K562 (cell line): ENCODE measurements at regions not wholly inside any gene's neighbourhood (a gene's known extent, or its start where the extent isn't known, plus 50 kb on each side); places are given as distances from the start of the nearest gene placed in this dataset.
A peak's percentile ranks its signal among the peaks of the same experiment; 100 is the strongest.

Experiments used
- ATAC-seq: fragments of 200-7000 bp; cut with Tn5 transposase; 3 replicates; pipeline ENCODE4 v1.9.1; 2020; ENCODE audit warnings: moderate library complexity
- BruUV-seq: library from RNA; stranded (reverse); fragments of 400-500 nt; replicated peaks from 2 replicates; lab custom pipeline; 2021; lab: Mats Ljungman, UMichigan
- CTCF ChIA-PET: fragments of 300-600 bp; formaldehyde crosslinking; extraction: SDS; loops from one replicate; lab custom pipeline; 2021; ENCODE audit warnings: low intra/inter-chr PET ratio; lab: Yijun Ruan, JAX
- POLR2A ChIA-PET: fragments of 300-600, 350-650 bp; sonication (Branson Sonifier 250); formaldehyde crosslinking; extraction: SDS; loops from one replicate; lab custom pipeline; 2021; ENCODE audit warnings: antibody characterized with exemption, inconsistent platforms; lab: Yijun Ruan, JAX
- DNase-seq, 4 experiments: peaks; one replicate each; pipeline versions ENCODE4 v3.0.0 to v3.0.0-alpha.2; 2011 to 2018; ENCODE audit warnings: low spot score in 3 of 4, mixed read lengths in 3 of 4; ENCODE audit errors: extremely low read depth in 1 of 4
- FAIRE-seq: peaks from 2 replicates; lab custom pipeline; 2011; peaks lifted over from hg19 to GRCh38; lab: Jason Lieb, UNC
- H2AFZ ChIP-seq: 2 replicates; pipeline ENCODE4 v1.6.0; 2011; ENCODE audit warnings: low read depth, low read length, control low read depth, inconsistent platforms
- H3K27ac ChIP-seq: fragments of 200-600 bp; 3 replicates; pipeline ENCODE4 v1.8.0; 2011; ENCODE audit warnings: low read depth, mild to moderate bottlenecking, control low read depth, inconsistent platforms, low read length, moderate library complexity, mixed read lengths; ENCODE audit errors: extremely low read depth
- H3K27me3 ChIP-seq, 2 experiments: fragments of 300-600 bp in 1 of 2; 2 replicates in 1 of 2; 3 replicates in 1 of 2; pipeline versions ENCODE4 v1.6.0 to v1.8.0; 2011; ENCODE audit warnings: inconsistent platforms in 2 of 2, low read length in 2 of 2, mild to moderate bottlenecking in 1 of 2, mixed read lengths in 1 of 2, moderate library complexity in 1 of 2; ENCODE audit not compliant: control insufficient read depth in 2 of 2, insufficient read depth in 2 of 2
- H3K36me3 ChIP-seq: fragments of 300-600 bp; 3 replicates; pipeline ENCODE4 v1.8.0; 2011; ENCODE audit warnings: mild to moderate bottlenecking, low read length, inconsistent platforms; ENCODE audit not compliant: control insufficient read depth, insufficient read depth
- H3K4me1 ChIP-seq, 2 experiments: fragments of 200-600 bp in 1 of 2; replicated peaks in 1 of 2; 2 replicates in 1 of 2; 3 replicates in 1 of 2; pipeline versions ENCODE4 v1.5.1 to v1.8.0; 2011; ENCODE audit warnings: inconsistent platforms in 2 of 2, low read length in 2 of 2, mild to moderate bottlenecking in 1 of 2, mixed read lengths in 1 of 2, moderate library complexity in 1 of 2; ENCODE audit not compliant: control insufficient read depth in 2 of 2, insufficient read depth in 2 of 2
- H3K4me2 ChIP-seq: 2 replicates; pipeline ENCODE4 v1.6.1; 2011; ENCODE audit warnings: low read length, control low read depth, inconsistent platforms, mixed read lengths; ENCODE audit not compliant: insufficient read depth
- H3K4me3 ChIP-seq: fragments of 200-600 bp; sonication (generic), shearing (Covaris generic); 2 replicates; pipeline ENCODE4 v1.5.1; 2016; ENCODE audit warnings: control low read depth, inconsistent platforms
- H3K79me2 ChIP-seq: fragments of 200-600 bp; 3 replicates; pipeline ENCODE4 v1.8.0; 2011; ENCODE audit warnings: low read length, inconsistent platforms; ENCODE audit not compliant: control insufficient read depth, insufficient read depth
- H3K9ac ChIP-seq, 2 experiments: 2 replicates each; pipeline versions ENCODE4 v1.6.0 to v1.6.1; 2011; ENCODE audit warnings: low read depth in 2 of 2, low read length in 2 of 2, control low read depth in 1 of 2, inconsistent platforms in 1 of 2, mild to moderate bottlenecking in 1 of 2, mixed read lengths in 1 of 2; ENCODE audit not compliant: insufficient read depth in 1 of 2
- H3K9me1 ChIP-seq: one replicate; pipeline ENCODE4 v1.6.0; 2011; ENCODE audit warnings: inconsistent platforms, mild to moderate bottlenecking, low read length, moderate library complexity; ENCODE audit not compliant: control insufficient read depth, insufficient read depth
- H3K9me3 ChIP-seq: replicated peaks from 2 replicates; pipeline ENCODE4 v1.5.1; 2011; ENCODE audit warnings: low read depth, low read length, inconsistent platforms; ENCODE audit not compliant: control insufficient read depth, insufficient read depth
- H4K20me1 ChIP-seq: replicated peaks from 2 replicates; pipeline ENCODE4 v1.6.1; 2011; ENCODE audit warnings: low read length, inconsistent platforms, mixed read lengths; ENCODE audit not compliant: control insufficient read depth, insufficient read depth
- CAMTA2 ChIP-seq: fragments of 250-450 bp; sonication (Bioruptor Pico); conservative IDR thresholded peaks from 2 replicates; pipeline ENCODE4 v1.5.1; 2022
- GABPB2 ChIP-seq: fragments of 250-450 bp; sonication (Bioruptor Pico); conservative IDR thresholded peaks from 2 replicates; pipeline ENCODE4 v1.5.1; 2021; ENCODE audit warnings: mild to moderate bottlenecking
- KAT7 ChIP-seq: sonication (generic); formaldehyde crosslinking; IDR thresholded peaks from 2 replicates; pipeline ENCODE4 v1.8.0; 2022; ENCODE audit warnings: missing genetic modification reagents, mild to moderate bottlenecking, borderline replicate concordance
- KLF16 ChIP-seq: IDR thresholded peaks from 2 replicates; pipeline ENCODE4 v1.6.1; 2016; ENCODE audit warnings: antibody characterized with exemption
- NFATC3 ChIP-seq: fragments of 450-650 bp; IDR thresholded peaks from 2 replicates; pipeline ENCODE4 v1.6.1; 2017; ENCODE audit warnings: mild to moderate bottlenecking
- NFIC ChIP-seq: fragments of 450-650 bp; IDR thresholded peaks from 2 replicates; pipeline ENCODE4 v1.6.1; 2017; ENCODE audit warnings: mild to moderate bottlenecking, inconsistent platforms
- NFRKB ChIP-seq: fragments of 450-650 bp; IDR thresholded peaks from 2 replicates; pipeline ENCODE4 v1.6.1; 2016; ENCODE audit warnings: low read depth
- OTX1 ChIP-seq: fragments of 450-650 bp; formaldehyde crosslinking; IDR thresholded peaks from 2 replicates; pipeline ENCODE4 v1.4.0; 2022; ENCODE audit warnings: mild to moderate bottlenecking
- POLR2H ChIP-seq: IDR thresholded peaks from 2 replicates; pipeline ENCODE4 v1.6.1; 2016; ENCODE audit warnings: missing genetic modification characterization, low read depth, mild to moderate bottlenecking, control low read depth, missing compliant biosample characterization, moderate library complexity
- SOX6 ChIP-seq: fragments of 450-650 bp; IDR thresholded peaks from 2 replicates; pipeline ENCODE4 v1.6.1; 2014; ENCODE audit warnings: mild to moderate bottlenecking
- TFAP4 ChIP-seq: sonication (generic); formaldehyde crosslinking; IDR thresholded peaks from 2 replicates; pipeline ENCODE4 v1.8.0; 2022; ENCODE audit warnings: missing genetic modification reagents, mild to moderate bottlenecking, moderate library complexity, borderline replicate concordance
- THAP12 ChIP-seq: fragments of 250-450 bp; sonication (Bioruptor Pico); IDR thresholded peaks from 2 replicates; pipeline ENCODE4 v1.9.0; 2021; ENCODE audit warnings: mild to moderate bottlenecking, inconsistent platforms
- XRCC5 ChIP-seq: fragments of 200-400 bp; formaldehyde crosslinking; IDR thresholded peaks from 2 replicates; pipeline ENCODE4 v1.6.1; 2017; ENCODE audit warnings: low read depth, mild to moderate bottlenecking, low read length
- ZNF507 ChIP-seq: conservative IDR thresholded peaks from 2 replicates; pipeline ENCODE4 v1.6.1; 2017; ENCODE audit warnings: missing genetic modification characterization, missing compliant biosample characterization
- ZNF586 ChIP-seq: fragments of 450-650 bp; formaldehyde crosslinking; conservative IDR thresholded peaks from 2 replicates; pipeline ENCODE4 v1.4.0; 2020; ENCODE audit warnings: mild to moderate bottlenecking, moderate library complexity
- ZNF780A ChIP-seq: fragments of 250-450 bp; sonication (Bioruptor Pico); IDR thresholded peaks from 2 replicates; pipeline ENCODE4 v1.5.0; 2021; ENCODE audit warnings: mild to moderate bottlenecking
- WGBS: fragments of 100-300 bp; shearing (Covaris generic); methylation state at CpG from one replicate; pipeline ENCODE4 v1.1.6; 2016; ENCODE audit warnings: low coverage, mixed read lengths; ENCODE audit not compliant: insufficient coverage; ENCODE audit errors: missing lambda C conversion rate; 5-methylcytosine and 5-hydroxymethylcytosine counted together
- in situ Hi-C: fragments of 300-500 bp; cut with MboI; formaldehyde crosslinking; loops from 4 replicates; pipeline ENCODE4 v1.15.0; 2018; ENCODE audit warnings: inconsistent platforms, mixed read lengths
- intact Hi-C: fragments of 100-400 bp; cut with micrococcal nuclease; formaldehyde crosslinking; loops from 2 replicates; pipeline ENCODE4 v1.14.2; 2022
- TF ChIP-seq, protein P1 (sequence below), 2 experiments: fragments of 450-650 bp in 1 of 2; sonication (generic) in 1 of 2; formaldehyde crosslinking; conservative IDR thresholded peaks; 2 replicates each; pipeline versions ENCODE4 v1.4.0 to v1.8.1; 2020 to 2022; ENCODE audit warnings: mild to moderate bottlenecking in 1 of 2, missing genetic modification reagents in 1 of 2

DNA sequence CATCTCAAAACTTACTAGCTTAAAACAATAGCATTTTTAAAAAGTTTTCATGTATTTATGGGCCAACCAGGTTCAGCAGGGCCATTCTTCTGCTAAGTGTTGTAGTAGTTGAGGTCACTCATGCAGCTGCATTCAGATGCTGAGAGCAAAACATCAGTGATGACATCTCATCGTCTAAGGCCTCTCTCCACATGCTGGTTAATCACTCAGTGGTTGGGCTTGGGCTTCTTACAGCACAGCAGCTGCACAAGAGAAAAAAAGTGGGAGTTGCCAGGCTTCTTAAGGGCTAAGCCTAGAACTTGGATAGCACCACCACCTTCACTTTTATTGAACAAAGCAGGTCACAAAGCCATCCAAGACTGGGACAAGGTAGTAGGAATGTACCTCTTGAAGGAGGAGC, 190.3 kb downstream of the IRS1 start:
- Histone ChIP-seq H3K27me3 (no peaks in the 10 kb centered on the region), H3K4me3 (no peak overlapping the region), H3K4me2 (no peak overlapping the region), H3K27ac (no peak overlapping the region), H4K20me1 (no peaks in the 10 kb centered on the region), H3K9ac (no peak overlapping the region), H3K79me2 (no peaks in the 10 kb centered on the region), H2AFZ (no peak overlapping the region), H3K9me1 (no peaks in the 10 kb centered on the region), H3K4me1 (no peaks in the 10 kb centered on the region), H3K9me3 (no peaks in the 10 kb centered on the region), H3K36me3 (no peaks in the 10 kb centered on the region)
- intact Hi-C loops (no loop called here), in situ Hi-C loops (no loop called here)
- ChIA-PET CTCF (no interaction called here), POLR2A (no interaction called here)
- DNase-seq (peak in 1 of 4 experiments; percentile 36), ATAC-seq (peak; percentile 66), FAIRE-seq (peak; percentile 6)
- BruUV-seq: no TSS peak
- WGBS: 0% methylated on average over 1 of the region's 1 CpG
- TF ChIP-seq KAT7 (CRISPR knock-in tag): no peak
- no peak for TF ChIP-seq NFRKB
- no peak for TF ChIP-seq ZNF780A
- TF ChIP-seq SOX6: no peak
- TF ChIP-seq THAP12 (CRISPR knock-in tag): no peak
- no peak for TF ChIP-seq TFAP4 (CRISPR knock-in tag)
- no peak for TF ChIP-seq KLF16
- TF ChIP-seq XRCC5: no peak
- TF ChIP-seq NFIC: no peak
- no peak for TF ChIP-seq OTX1 (CRISPR knock-in tag)
- TF ChIP-seq NFATC3: no peak
- TF ChIP-seq, protein P1, sequence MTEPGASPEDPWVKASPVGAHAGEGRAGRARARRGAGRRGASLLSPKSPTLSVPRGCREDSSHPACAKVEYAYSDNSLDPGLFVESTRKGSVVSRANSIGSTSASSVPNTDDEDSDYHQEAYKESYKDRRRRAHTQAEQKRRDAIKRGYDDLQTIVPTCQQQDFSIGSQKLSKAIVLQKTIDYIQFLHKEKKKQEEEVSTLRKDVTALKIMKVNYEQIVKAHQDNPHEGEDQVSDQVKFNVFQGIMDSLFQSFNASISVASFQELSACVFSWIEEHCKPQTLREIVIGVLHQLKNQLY (CRISPR knock-in tag; conservative IDR thresholded peaks at IDR 0.05): no peak
- no peak for TF ChIP-seq CAMTA2 (CRISPR knock-in tag)
- TF ChIP-seq POLR2H (tag): no peak
- TF ChIP-seq ZNF507 (tag): no peak
- no peak for TF ChIP-seq GABPB2 (CRISPR knock-in tag)
- TF ChIP-seq ZNF586: no peak
